Ureter (tissue), 1 donor: ENCODE measurements at regions not wholly inside any gene's neighbourhood (a gene's known extent, or its start where the extent isn't known, plus 50 kb on each side); places are given as distances from the start of the nearest gene placed in this dataset.

Experiments used
- DNase-seq: peaks from one replicate; pipeline ENCODE4 v3.0.0-alpha.2; 2020; ENCODE audit warnings: low spot score
- donor health status: DM: yes; HTN: yes; CAD: no.

DNA sequence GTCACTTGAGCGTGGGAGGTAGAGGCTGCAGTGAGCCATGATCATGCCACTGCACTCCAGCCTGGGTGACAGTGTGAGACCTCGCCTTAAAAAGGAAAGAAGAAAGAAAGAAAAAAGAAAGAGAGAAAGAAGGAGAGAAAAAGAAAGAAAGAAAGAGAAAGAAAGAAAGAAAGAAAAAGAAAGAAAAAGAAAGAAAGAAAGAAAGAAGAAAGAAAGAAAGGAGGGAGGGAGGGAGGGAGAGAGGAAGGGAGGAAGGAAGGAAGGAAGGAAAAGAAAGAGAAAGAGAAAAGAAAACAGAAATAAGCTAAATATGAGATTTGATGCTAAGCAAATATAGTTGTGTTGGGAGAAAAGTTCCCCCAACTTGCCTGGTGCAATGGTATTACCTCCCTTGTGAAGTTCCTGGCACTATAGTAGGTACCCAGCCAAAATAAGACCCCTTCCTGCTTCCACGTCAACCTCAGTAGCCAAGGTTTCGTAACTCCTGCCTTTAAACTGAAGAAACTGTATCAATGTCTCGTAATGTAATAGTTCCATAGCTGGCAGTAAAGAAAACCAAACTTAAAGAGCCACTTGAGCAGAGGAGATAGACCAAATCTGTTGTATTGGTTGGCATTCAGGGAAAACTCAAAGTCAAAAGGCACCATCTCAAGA is 88.1 kb upstream of the HNRNPU start:
- DNase-seq, result no peak

DNA sequence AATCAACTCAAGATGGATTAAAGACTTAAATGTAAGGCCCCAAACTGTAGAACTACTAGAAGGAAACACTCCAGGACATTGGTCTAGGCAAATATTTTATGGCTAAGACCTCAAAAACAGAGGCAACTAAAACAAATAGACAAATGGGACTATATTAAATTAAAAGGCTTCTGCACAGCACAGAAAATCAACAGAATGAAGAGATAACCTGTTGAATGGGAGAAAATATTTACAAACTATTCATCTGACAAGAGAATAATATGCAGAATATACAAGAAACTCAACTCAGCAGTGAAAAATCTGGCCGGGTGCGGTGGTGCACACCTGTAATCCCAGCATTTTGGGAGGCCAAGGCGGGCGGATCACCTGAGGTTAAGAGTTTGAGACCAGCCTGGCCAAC is 84.1 kb upstream of the HNRNPU start:
- no peak for DNase-seq

DNA sequence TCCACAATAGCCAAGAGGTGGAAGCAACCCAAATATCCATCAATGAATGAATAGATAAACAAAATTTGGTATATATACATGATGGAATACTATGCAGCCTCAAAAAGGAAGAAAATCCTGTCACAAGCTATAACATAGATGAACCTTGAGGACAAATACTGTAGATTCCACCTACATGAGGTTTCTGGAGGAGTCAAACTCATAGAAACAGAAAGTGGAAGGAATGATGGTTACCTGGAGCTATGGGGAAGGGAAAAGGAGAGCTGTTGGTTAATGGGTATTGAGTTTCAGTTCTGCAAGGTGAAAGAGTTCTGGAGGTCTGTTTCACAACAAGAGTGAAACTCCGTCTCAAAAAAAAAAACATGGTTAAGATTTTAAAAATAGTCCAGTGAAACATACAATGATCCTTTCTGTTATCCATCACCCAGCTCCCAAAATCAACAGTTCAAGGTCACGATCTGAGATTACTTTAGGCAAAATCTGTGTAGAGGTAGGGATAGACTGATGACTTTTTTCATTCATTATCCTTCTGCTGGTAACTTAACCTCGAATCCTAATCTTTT is 80.8 kb upstream of the HNRNPU start:
- DNase-seq, result no peak

DNA sequence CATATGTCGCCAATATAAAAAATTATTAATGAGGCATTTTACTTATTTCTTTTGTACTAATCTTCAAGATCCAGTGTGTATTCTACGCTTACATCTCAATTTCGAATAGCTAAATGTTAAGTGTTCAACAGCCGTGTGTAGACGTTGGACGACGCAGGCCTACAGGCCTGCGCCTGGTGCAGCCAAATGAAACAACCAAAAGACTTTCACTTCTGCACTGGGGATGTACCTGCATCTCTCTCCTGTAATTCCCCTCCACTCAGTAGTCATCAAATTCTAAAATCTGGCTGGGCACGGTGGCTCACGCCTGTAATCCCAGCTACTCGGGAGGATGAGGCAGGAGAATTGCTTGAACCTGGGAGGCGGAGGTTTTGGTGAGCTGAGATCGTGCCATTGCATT is 76.8 kb upstream of the HNRNPU start:
- no peak for DNase-seq

DNA sequence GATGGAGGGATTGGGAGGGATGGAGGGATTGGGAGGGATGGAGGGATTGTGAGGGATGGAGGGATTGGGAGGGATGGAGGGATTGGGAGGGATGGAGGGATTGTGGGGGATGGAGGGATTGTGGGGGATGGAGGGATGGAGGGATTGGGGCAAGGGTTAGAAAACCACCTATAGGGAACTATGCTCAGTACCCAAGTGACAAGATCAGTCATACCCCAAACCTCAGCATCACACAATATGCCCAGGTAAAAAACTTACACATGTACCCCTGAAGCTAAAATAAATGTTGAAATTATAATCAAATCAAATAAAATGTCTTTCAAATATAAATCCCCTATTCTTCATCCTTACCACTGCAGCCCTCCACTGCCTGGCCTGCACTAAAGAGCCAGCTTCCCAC is 72.8 kb upstream of the HNRNPU start:
- no peak for DNase-seq

DNA sequence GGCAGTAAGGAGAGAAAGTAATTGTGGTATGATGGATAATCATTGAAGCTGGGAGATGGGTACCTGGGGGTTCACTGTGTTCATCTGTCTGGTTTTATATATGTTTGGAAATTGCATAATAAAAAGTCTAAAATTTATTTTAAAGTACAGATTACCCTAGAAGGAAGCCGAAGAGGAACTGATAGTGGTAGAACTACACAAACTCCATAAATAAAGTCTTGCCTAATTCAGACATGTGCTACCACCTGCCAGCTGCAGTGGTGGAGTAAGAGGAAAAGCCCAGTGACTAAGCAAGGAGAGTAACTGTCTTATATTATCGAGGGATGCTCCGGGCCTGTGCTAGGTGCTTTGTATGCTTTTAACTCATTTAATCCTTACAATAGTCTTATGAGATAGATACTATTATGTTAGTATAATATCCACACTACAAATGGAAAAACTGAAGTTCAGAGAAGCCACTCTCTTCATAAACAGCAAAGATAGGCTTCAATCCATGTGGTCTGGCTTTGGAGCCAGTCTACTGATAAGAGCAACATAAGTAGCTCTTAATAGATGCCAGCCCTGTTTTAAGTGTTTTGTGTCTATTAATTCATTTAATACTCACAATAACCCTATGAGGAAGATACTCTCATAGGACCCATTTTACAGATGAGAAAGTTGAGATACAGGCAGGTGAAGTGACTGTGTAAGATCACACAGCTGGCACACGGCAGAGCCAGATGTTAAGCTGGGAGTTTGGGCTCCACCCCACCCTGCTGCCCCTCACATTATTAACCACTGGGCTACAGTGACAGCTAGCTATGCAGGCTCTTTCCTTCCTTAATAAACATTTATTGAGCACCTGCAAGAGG is 56.8 kb upstream of the HNRNPU start:
- no peak for DNase-seq

DNA sequence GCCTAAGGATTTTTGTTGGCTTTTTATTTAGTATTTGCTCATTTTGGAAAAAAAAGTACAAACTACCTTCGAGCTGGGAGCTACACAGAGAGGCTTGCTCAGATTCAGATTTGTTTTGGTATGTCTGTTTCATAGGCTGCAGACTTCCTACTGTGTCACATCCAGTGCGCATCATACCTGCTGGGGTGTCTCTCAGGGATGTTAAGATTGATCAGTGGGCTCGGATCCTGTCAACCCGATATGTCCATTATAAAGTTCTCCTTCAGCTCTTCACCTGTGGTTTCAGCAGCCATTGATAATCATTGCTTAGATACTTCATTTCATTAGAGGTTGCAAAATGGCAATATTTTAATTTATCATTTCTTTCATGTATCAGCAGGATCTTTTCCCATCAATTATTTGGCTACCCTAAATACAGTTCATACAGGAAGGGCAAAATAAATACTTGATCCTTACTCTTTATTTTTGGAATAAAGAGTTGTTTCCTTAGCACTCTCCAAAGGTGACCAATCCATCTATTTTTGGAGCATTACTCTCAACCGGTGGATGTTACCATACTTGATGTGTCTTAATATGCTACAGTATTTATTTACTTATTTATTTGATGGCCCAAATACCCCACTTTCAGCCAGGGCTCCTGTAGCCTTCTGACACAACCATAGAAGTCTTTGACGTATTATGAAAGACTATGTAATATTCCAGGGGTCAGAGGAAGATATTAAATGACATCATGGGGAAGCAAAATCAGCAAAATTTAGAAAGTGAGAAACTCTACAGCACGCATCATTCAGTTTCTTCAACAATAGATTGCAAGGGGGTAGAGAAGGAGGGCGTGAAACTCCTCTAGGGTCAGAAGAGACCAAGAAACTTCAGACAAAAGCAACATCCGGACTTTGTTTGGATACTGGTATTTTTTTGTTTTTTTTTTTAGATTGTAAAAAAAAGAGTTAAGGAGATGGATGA is 55.3 kb upstream of the HNRNPU start:
- no peak for DNase-seq

DNA sequence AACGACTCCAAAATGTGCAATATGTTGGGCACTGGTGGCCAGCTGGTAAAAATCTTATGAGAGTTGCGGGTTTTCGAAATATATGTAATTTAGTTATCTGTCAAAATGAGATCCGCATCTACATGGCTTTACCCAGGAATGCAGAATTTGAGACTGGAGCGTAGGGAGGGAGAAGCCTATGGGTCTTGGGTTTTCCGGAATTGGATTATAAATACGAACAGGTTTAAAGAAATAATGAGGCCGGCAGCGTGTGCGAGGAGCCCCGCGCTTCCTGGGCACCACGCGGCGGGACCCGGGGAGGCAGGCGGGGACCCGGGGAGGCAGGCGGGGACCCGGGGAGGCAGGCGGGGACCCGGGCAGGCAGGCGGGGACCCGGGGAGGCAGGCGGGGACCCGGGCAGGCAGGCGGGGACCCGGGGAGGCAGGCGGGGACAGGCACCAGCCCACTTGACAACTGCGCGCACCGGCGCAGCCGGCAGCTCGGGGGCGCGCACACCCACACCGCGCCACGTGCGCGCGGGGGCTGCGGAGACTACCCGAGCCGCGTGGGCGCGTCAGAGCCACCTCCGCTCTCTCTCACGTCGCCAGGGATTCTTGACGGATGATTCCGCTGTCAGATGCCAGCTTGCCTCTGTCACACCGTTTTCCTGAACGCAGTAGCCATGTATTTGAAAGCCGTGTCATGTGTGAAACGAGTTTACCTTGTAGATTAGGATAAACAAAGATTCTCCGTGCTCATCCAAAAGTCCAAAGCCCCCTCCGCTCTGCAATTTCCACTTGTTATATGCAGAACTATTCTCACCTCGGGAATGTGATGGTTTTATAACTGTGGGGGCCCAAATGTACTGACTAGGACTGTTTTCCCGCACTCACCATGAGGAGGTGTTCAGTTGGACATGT is 54.3 kb upstream of the HNRNPU start:
- DNase-seq, result no peak

DNA sequence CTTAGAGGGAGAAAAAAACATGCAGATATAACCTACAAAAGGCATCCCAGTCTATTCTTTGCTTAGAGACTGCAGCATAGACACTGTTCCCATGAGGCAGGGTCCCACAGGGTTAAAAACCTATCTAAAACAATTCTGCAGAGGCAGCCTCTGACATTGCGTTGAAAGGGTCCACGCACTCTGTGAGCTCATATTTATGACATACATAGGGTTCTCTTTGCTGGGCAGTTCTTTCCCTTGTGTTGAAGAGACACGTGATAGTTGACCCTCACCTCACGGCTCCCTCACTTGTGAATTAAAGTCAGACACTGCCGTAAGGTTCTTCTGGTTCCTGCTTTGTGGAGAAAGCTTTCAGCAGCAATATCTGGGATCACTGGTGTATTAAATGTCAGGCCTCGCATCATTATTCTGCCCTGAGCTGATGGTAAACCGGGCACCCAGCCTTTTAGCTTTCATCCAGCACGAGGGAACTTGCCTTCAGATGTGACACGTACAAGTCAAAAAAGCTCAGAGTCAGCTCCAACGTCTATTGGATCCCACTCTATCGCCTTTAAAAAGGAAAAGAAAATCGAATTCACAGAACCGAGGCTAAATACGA is 52.8 kb upstream of the HNRNPU start:
- no peak for DNase-seq

DNA sequence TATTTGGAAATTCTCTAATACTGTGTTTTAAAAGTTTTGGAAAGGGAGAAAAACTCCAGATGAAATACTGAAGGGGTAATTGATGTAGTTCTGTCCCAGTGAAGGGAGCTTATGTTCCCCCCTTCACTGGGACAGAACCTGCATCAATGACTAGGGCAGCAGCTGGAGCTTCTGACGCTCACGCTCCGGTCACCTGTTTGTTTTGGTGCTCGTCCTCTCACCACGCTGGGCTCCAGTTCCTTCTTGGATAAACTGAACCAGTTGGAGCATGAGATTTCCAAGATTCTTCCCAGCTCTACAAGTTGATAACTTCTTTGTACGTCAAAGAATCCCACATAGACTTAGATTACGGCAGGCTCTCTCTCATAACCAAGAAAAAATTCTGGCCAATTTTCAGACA is 51.4 kb upstream of the HNRNPU start:
- DNase-seq, result no peak

DNA sequence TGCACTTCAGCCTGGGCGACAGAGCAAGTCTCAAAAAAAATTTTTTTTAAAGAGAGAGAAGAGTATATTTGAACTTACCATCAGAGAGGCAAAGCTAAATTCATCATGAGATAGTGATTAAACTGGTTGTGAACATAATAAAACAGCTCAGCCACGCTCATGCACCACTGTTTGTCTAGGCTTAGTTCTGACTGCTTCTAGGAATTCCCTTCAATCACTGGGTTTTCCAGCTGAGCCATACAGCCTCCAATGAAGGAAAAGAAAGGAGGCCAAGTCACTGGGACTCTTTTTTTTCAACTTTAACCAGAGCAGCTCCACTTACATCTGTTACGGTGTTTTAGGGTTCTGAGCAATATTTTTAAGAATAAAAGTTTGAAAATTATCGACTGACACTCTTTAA is 50.4 kb upstream of the HNRNPU start:
- no peak for DNase-seq
